T-helper 1 cell treated with Interleukin-12 subunit alpha and Interleukin-12 subunit beta and Interleukin-4 antibody, amounts not matched to agents 30 ng/mL and 1 ng/mL, for 36 hours (primary cell): ENCODE measurements at regions not wholly inside any gene's neighbourhood (a gene's known extent, or its start where the extent isn't known, plus 50 kb on each side); places are given as distances from the start of the nearest gene placed in this dataset.

Experiments used
- intact Hi-C: fragments of 100-400 bp; cut with micrococcal nuclease; formaldehyde crosslinking; loops from one replicate; pipeline ENCODE4 v1.15.1; 2024

GRCh38 chr2:30367232-30368070, 79.6 kb upstream of the LCLAT1 start:
- intact Hi-C loops, result loop anchor here (2.0 kb wide), 1 partner anchor 33 kb away; no protein-coding TSS in a partner anchor

GRCh38 chr2:30368258-30368657, 78.8 kb upstream of the LCLAT1 start:
- intact Hi-C loops, result no loop called here

- intact Hi-C loops, result loop anchor here (5.0 kb wide), 1 partner anchor 36 kb away; no protein-coding TSS in a partner anchor
Measured at GRCh38 chr2:30371028-30371689, 75.9 kb upstream of the LCLAT1 start.

GRCh38 chr2:30371772-30372373, 75.2 kb upstream of the LCLAT1 start:
- intact Hi-C loops, result loop anchor here (5.0 kb wide), 1 partner anchor 35 kb away; no protein-coding TSS in a partner anchor

- intact Hi-C loops, result loop anchor here (5.0 kb wide), 1 partner anchor 34 kb away; no protein-coding TSS in a partner anchor
Measured at GRCh38 chr2:30372826-30373225, 74.2 kb upstream of the LCLAT1 start.

- intact Hi-C loops, result loop anchor here (5.0 kb wide), 1 partner anchor 33 kb away; no protein-coding TSS in a partner anchor
Measured at GRCh38 chr2:30373881-30374302, 73.2 kb upstream of the LCLAT1 start.

- intact Hi-C loops, result loop anchor here (5.0 kb wide), 1 partner anchor 33 kb away; no protein-coding TSS in a partner anchor
Measured at GRCh38 chr2:30374380-30374779, 72.7 kb upstream of the LCLAT1 start.

GRCh38 chr2:30375915-30376314, 71.1 kb upstream of the LCLAT1 start:
- intact Hi-C loops, result no loop called here

GRCh38 chr2:30379481-30379880, 67.6 kb upstream of the LCLAT1 start:
- intact Hi-C loops, result no loop called here

- intact Hi-C loops, result no loop called here
Measured at GRCh38 chr2:30380824-30381223, 66.2 kb upstream of the LCLAT1 start.

GRCh38 chr2:30382162-30382783, 64.8 kb upstream of the LCLAT1 start:
- intact Hi-C loops, result no loop called here

- intact Hi-C loops, result no loop called here
Measured at GRCh38 chr2:30382995-30383394, 64.1 kb upstream of the LCLAT1 start.

- intact Hi-C loops, result no loop called here
Measured at GRCh38 chr2:30385327-30385726, 61.7 kb upstream of the LCLAT1 start.

- intact Hi-C loops, result no loop called here
Measured at GRCh38 chr2:30392097-30392496, 54.9 kb upstream of the LCLAT1 start.

GRCh38 chr2:30393510-30393909, 53.5 kb upstream of the LCLAT1 start:
- intact Hi-C loops, result no loop called here

- intact Hi-C loops, result no loop called here
Measured at GRCh38 chr2:30394096-30394495, 53.0 kb upstream of the LCLAT1 start.

GRCh38 chr2:30396436-30397232, 50.4 kb upstream of the LCLAT1 start:
- intact Hi-C loops, result no loop called here
